Hepatocyte (in vitro differentiated cells): ENCODE measurements at regions not wholly inside any gene's neighbourhood (a gene's known extent, or its start where the extent isn't known, plus 50 kb on each side); places are given as distances from the start of the nearest gene placed in this dataset.

Source experiments
- EZH2 ChIP-seq: fragments of 200-600 bp; sonication (generic); IDR thresholded peaks from 2 replicates; pipeline ENCODE4 v1.6.1; 2016; ENCODE audit warnings: antibody characterized with exemption, mild to moderate bottlenecking, borderline replicate concordance
- TF ChIP-seq, protein P1 (sequence below): fragments of 200-600 bp; sonication (generic); IDR thresholded peaks from 2 replicates; pipeline ENCODE4 v1.5.1; 2016; ENCODE audit warnings: antibody characterized with exemption, mild to moderate bottlenecking; ENCODE audit not compliant: poor library complexity

DNA sequence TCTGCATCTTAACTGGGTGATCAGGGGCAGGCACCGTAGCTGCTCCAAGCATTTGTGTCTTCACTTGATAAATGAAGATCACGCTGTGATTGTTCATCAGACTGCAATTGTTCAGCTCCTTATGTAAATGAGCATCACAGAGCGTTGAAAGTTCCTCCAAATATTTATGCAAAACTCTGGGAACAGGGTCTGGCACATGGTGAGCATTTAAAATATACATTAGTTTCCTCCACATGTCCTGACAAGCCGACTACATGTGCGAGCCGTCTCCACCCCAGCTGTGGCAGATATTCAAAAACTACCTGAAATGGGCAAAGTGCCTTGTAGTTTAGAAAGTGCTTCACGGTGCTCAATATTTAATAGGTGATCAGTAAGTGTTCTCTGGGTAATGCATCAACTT is 175.1 kb upstream of the ID2 start:
- TF ChIP-seq, protein P1, sequence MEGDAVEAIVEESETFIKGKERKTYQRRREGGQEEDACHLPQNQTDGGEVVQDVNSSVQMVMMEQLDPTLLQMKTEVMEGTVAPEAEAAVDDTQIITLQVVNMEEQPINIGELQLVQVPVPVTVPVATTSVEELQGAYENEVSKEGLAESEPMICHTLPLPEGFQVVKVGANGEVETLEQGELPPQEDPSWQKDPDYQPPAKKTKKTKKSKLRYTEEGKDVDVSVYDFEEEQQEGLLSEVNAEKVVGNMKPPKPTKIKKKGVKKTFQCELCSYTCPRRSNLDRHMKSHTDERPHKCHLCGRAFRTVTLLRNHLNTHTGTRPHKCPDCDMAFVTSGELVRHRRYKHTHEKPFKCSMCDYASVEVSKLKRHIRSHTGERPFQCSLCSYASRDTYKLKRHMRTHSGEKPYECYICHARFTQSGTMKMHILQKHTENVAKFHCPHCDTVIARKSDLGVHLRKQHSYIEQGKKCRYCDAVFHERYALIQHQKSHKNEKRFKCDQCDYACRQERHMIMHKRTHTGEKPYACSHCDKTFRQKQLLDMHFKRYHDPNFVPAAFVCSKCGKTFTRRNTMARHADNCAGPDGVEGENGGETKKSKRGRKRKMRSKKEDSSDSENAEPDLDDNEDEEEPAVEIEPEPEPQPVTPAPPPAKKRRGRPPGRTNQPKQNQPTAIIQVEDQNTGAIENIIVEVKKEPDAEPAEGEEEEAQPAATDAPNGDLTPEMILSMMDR = no peak
- TF ChIP-seq EZH2 = no peak
